WTC11 (cell line): ENCODE measurements at regions not wholly inside any gene's neighbourhood (a gene's known extent, or its start where the extent isn't known, plus 50 kb on each side); places are given as distances from the start of the nearest gene placed in this dataset.

Experiments used
- ATAC-seq: fragments of 200-7000 bp; cut with Tn5 transposase; 2 replicates; pipeline ENCODE4 v1.10.0; 2021; ENCODE audit warnings: mild to moderate bottlenecking, moderate library complexity
- CTCF ChIA-PET: fragments of 300-600 bp; sonication (Branson Sonifier 250); formaldehyde crosslinking; loops from one replicate; lab custom pipeline; 2021; ENCODE audit warnings: antibody characterized with exemption; lab: Charles Lee
- POLR2A ChIA-PET: fragments of 350-600 bp; sonication (Branson Sonifier 250); formaldehyde crosslinking; loops from one replicate; lab custom pipeline; 2021; ENCODE audit warnings: antibody characterized with exemption; lab: Charles Lee
- DNase-seq: peaks from one replicate; pipeline ENCODE4 v3.0.0; 2021; ENCODE audit warnings: low spot score
- H3K27ac Mint-ChIP-seq: 2 replicates; pipeline ENCODE4 v1.8.0; 2021; ENCODE audit warnings: mixed read lengths
- H3K27me3 Mint-ChIP-seq: 2 replicates; pipeline ENCODE4 v1.8.0; 2021; ENCODE audit warnings: low read depth, mild to moderate bottlenecking, moderate library complexity, mixed read lengths
- H3K36me3 Mint-ChIP-seq: 2 replicates; pipeline ENCODE4 v1.8.0; 2021; ENCODE audit warnings: mixed read lengths
- H3K4me1 Mint-ChIP-seq: 2 replicates; pipeline ENCODE4 v1.8.0; 2022; ENCODE audit warnings: mixed read lengths
- H3K4me3 Mint-ChIP-seq: 2 replicates; pipeline ENCODE4 v1.8.0; 2021; ENCODE audit warnings: mild to moderate bottlenecking, moderate library complexity, mixed read lengths
- H3K9me3 Mint-ChIP-seq: 2 replicates; pipeline ENCODE4 v1.8.0; 2021; ENCODE audit warnings: mixed read lengths
- CBFB ChIP-seq: sonication (generic); formaldehyde crosslinking; IDR thresholded peaks from 2 replicates; pipeline ENCODE4 v1.8.1; 2022; ENCODE audit warnings: mild to moderate bottlenecking, low read depth, missing genetic modification reagents
- CDX4 ChIP-seq: fragments of 250-450 bp; sonication (Bioruptor Pico); IDR thresholded peaks from 2 replicates; pipeline ENCODE4 v1.9.0; 2021; ENCODE audit warnings: moderate library complexity, mild to moderate bottlenecking, inconsistent platforms, borderline replicate concordance
- EMX1 ChIP-seq: fragments of 250-450 bp; sonication (Bioruptor Pico); IDR thresholded peaks from 2 replicates; pipeline ENCODE4 v1.8.0; 2021; ENCODE audit warnings: mild to moderate bottlenecking
- ESRRA ChIP-seq: sonication (generic); formaldehyde crosslinking; IDR thresholded peaks from 2 replicates; pipeline ENCODE4 v1.8.1; 2022; ENCODE audit warnings: mild to moderate bottlenecking, missing genetic modification reagents, borderline replicate concordance
- FOXK1 ChIP-seq: sonication (generic); formaldehyde crosslinking; IDR thresholded peaks from 2 replicates; pipeline ENCODE4 v1.8.0; 2022; ENCODE audit warnings: mild to moderate bottlenecking, moderate library complexity, missing genetic modification reagents
- JUN ChIP-seq: sonication (generic); formaldehyde crosslinking; IDR thresholded peaks from 2 replicates; pipeline ENCODE4 v1.8.0; 2023; ENCODE audit warnings: mild to moderate bottlenecking, missing genetic modification reagents
- MXD4 ChIP-seq: fragments of 250-450 bp; sonication (Bioruptor Pico); IDR thresholded peaks from 2 replicates; pipeline ENCODE4 v1.8.0; 2021; ENCODE audit warnings: mild to moderate bottlenecking, moderate library complexity, borderline replicate concordance
- NFATC4 ChIP-seq: fragments of 250-450 bp; sonication (Bioruptor Pico); IDR thresholded peaks from 2 replicates; pipeline ENCODE4 v1.9.0; 2021; ENCODE audit warnings: mild to moderate bottlenecking
- NR1H2 ChIP-seq: sonication (generic); formaldehyde crosslinking; IDR thresholded peaks from 2 replicates; pipeline ENCODE4 v1.9.0; 2021; ENCODE audit warnings: mild to moderate bottlenecking, moderate library complexity, missing genetic modification reagents
- SMAD3 ChIP-seq: sonication (generic); formaldehyde crosslinking; IDR thresholded peaks from 2 replicates; pipeline ENCODE4 v1.8.0; 2022; ENCODE audit warnings: missing genetic modification reagents, mild to moderate bottlenecking, borderline replicate concordance
- SMAD4 ChIP-seq: sonication (generic); formaldehyde crosslinking; IDR thresholded peaks from 2 replicates; pipeline ENCODE4 v1.8.0; 2022; ENCODE audit warnings: mild to moderate bottlenecking, missing genetic modification reagents
- SOX15 ChIP-seq: fragments of 250-450 bp; sonication (Bioruptor Pico); IDR thresholded peaks from 2 replicates; pipeline ENCODE4 v1.9.0; 2021; ENCODE audit warnings: mild to moderate bottlenecking
- ZNF281 ChIP-seq: sonication (generic); formaldehyde crosslinking; IDR thresholded peaks from 2 replicates; pipeline ENCODE4 v1.8.0; 2023; ENCODE audit warnings: mild to moderate bottlenecking, missing genetic modification reagents
- ZNF317 ChIP-seq: sonication (generic); formaldehyde crosslinking; IDR thresholded peaks from 2 replicates; pipeline ENCODE4 v1.8.1; 2023; ENCODE audit warnings: low read depth, mild to moderate bottlenecking, moderate library complexity, missing genetic modification reagents, borderline replicate concordance
- ZNF671 ChIP-seq: fragments of 250-450 bp; sonication (Bioruptor Pico); IDR thresholded peaks from 2 replicates; pipeline ENCODE4 v1.8.0; 2021; ENCODE audit warnings: mild to moderate bottlenecking
- TF ChIP-seq, protein P1 (sequence below): sonication (generic); formaldehyde crosslinking; IDR thresholded peaks from 2 replicates; pipeline ENCODE4 v1.8.1; 2023; ENCODE audit warnings: mild to moderate bottlenecking, missing genetic modification reagents
- TF ChIP-seq, protein P2 (sequence below): sonication (generic); formaldehyde crosslinking; IDR thresholded peaks from 2 replicates; pipeline ENCODE4 v1.8.0; 2022; ENCODE audit warnings: mild to moderate bottlenecking, missing genetic modification reagents
- TF ChIP-seq, protein P3 (sequence below): fragments of 200-600 bp; IDR thresholded peaks from 2 replicates; pipeline ENCODE4 v1.8.0; 2022; ENCODE audit warnings: antibody characterized with exemption
- TF ChIP-seq, protein P4 (sequence below): fragments of 250-450 bp; sonication (Bioruptor Pico); IDR thresholded peaks from 2 replicates; pipeline ENCODE4 v1.8.0; 2021; ENCODE audit warnings: mild to moderate bottlenecking

GRCh38 chr12:9365296-9365695, 157.1 kb upstream of the PZP start:
- no peaks in the 10 kb centered on the region for H3K36me3 Mint-ChIP-seq
- H3K4me3 Mint-ChIP-seq: no peak overlapping the region
- ATAC-seq (no peak), DNase-seq (no peak)
- peaks cover 49% of the 10 kb centered on the region for H3K4me1 Mint-ChIP-seq
- H3K9me3 Mint-ChIP-seq: no peaks in the 10 kb centered on the region
- POLR2A ChIA-PET: interaction anchor here (1.5 kb wide), 1 partner anchor 104 kb away, joined by 3 read pairs; no protein-coding TSS in a partner anchor
- peaks cover 2% of the 10 kb centered on the region; the same call in 1 of the 2 replicates for H3K27me3 Mint-ChIP-seq
- TF ChIP-seq JUN (no peak), ESRRA (CRISPR knock-in tag) (no peak), CDX4 (CRISPR knock-in tag) (no peak), SOX15 (CRISPR knock-in tag) (no peak), EMX1 (CRISPR knock-in tag) (no peak), MXD4 (CRISPR knock-in tag) (no peak)
- H3K27ac Mint-ChIP-seq: peak overlapping the region; percentile 82
- CTCF ChIA-PET: interaction anchor here (0.9 to 3.5 kb wide), 5 partner anchors 13 to 432 kb away, joined by 3 to 23 read pairs (median 12); no protein-coding TSS in a partner anchor

DNA sequence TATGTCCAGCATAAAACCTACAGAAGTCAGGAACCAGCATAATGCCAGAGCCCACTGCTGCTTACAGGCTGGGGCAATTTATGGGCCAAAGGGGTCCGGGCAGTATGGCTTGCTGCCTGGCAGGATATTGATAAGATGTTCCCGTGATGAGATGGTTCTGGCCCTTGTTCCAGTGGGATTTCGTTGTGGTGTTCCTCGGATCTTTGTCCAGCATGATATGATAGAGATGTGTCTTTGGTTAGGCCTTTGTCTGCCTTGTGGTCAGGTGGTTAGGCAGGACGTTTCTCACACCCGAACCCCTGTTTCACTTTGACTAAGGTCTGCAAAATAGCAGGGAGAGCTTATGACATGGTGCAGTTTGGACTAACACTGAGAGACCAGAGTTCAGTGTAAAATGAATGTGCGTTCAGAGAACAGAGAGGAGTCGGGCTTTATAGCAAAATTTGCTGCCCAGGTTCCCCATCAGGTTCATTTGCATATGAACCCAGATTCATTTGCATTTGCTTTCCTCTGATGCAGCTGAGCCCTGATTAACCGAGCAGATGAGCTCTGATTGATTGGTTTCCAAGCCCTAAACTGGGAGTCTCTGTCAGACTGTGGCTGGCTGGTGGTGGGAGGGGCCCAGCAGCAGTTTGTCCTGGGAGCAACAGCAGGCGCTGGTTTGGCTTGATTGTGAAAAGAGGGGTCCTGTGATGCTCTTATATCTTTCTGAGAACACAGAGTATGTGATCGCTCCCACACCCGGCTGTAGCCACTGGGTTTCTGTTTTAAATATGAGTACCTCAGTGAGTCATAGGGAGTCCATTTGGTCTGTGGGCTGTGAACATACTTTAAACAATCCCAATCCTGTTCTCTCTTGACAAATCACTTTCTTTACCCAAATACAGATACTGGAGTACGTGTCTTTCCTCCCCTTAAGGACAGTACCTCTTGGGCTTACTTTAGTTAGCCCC, 156.3 kb upstream of the PZP start:
- peak overlapping the region; percentile 98 for H3K27ac Mint-ChIP-seq
- DNase-seq (peak; percentile 65), ATAC-seq (peak; percentile 97)

DNA sequence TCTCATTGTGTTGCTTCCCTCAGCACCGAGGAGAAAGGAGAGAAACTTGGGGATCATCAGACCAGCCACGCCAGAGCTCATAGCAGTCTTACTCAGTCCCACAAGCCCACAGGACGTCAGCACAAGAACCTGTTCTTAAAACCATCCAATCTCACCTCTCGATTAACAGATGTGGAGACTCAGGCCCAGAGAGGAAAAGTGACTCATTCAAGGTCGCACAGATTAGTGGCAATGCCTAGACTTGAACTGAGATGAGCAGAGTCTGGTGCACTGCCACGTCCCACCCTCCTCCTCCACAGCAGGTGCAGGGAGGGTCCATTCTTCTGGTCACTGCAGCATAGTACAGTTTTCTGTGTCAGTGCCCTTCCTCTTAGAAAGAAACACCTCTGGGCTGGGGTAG, 154.9 kb upstream of the PZP start:
- Mint-ChIP-seq H3K4me3 (no peak overlapping the region), H3K27me3 (peaks cover 2% of the 10 kb centered on the region; the same call in 1 of the 2 replicates), H3K4me1 (peaks cover 49% of the 10 kb centered on the region), H3K9me3 (peaks cover 4% of the 10 kb centered on the region; the same call in 1 of the 2 replicates), H3K27ac (peak overlapping the region; percentile 60; the same call in 1 of the 2 replicates), H3K36me3 (no peaks in the 10 kb centered on the region)
- no peak for DNase-seq
- ChIA-PET POLR2A (no interaction called here), CTCF (interaction anchor here (1.9 to 2.5 kb wide), 2 partner anchors 8 to 15 kb away, joined by 7 to 12 read pairs; no protein-coding TSS in a partner anchor)
- ATAC-seq: no peak
- TF ChIP-seq, protein P1, sequence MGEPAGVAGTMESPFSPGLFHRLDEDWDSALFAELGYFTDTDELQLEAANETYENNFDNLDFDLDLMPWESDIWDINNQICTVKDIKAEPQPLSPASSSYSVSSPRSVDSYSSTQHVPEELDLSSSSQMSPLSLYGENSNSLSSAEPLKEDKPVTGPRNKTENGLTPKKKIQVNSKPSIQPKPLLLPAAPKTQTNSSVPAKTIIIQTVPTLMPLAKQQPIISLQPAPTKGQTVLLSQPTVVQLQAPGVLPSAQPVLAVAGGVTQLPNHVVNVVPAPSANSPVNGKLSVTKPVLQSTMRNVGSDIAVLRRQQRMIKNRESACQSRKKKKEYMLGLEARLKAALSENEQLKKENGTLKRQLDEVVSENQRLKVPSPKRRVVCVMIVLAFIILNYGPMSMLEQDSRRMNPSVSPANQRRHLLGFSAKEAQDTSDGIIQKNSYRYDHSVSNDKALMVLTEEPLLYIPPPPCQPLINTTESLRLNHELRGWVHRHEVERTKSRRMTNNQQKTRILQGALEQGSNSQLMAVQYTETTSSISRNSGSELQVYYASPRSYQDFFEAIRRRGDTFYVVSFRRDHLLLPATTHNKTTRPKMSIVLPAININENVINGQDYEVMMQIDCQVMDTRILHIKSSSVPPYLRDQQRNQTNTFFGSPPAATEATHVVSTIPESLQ: no peak
- TF ChIP-seq SMAD4 (CRISPR knock-in tag) (no peak), ZNF281 (no peak), JUN (no peak), NR1H2 (CRISPR knock-in tag) (no peak), ESRRA (CRISPR knock-in tag) (no peak), ZNF671 (CRISPR knock-in tag) (no peak), FOXK1 (no peak), ZNF317 (CRISPR knock-in tag) (no peak)
- TF ChIP-seq, protein P2, sequence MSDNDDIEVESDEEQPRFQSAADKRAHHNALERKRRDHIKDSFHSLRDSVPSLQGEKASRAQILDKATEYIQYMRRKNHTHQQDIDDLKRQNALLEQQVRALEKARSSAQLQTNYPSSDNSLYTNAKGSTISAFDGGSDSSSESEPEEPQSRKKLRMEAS (CRISPR knock-in tag): no peak
- TF ChIP-seq, protein P3, sequence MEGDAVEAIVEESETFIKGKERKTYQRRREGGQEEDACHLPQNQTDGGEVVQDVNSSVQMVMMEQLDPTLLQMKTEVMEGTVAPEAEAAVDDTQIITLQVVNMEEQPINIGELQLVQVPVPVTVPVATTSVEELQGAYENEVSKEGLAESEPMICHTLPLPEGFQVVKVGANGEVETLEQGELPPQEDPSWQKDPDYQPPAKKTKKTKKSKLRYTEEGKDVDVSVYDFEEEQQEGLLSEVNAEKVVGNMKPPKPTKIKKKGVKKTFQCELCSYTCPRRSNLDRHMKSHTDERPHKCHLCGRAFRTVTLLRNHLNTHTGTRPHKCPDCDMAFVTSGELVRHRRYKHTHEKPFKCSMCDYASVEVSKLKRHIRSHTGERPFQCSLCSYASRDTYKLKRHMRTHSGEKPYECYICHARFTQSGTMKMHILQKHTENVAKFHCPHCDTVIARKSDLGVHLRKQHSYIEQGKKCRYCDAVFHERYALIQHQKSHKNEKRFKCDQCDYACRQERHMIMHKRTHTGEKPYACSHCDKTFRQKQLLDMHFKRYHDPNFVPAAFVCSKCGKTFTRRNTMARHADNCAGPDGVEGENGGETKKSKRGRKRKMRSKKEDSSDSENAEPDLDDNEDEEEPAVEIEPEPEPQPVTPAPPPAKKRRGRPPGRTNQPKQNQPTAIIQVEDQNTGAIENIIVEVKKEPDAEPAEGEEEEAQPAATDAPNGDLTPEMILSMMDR: no peak

More for the DNA sequence above, 156.3 kb upstream of the PZP start:
- Mint-ChIP-seq H3K4me3 (peak overlapping the region; percentile 50), H3K4me1 (peaks cover 49% of the 10 kb centered on the region), H3K36me3 (no peaks in the 10 kb centered on the region), H3K9me3 (no peaks in the 10 kb centered on the region), H3K27me3 (peaks cover 2% of the 10 kb centered on the region; the same call in 1 of the 2 replicates)
- POLR2A ChIA-PET: interaction anchor here (1.0 to 1.5 kb wide), 2 partner anchors 11 to 105 kb away, joined by 3 to 5 read pairs; no protein-coding TSS in a partner anchor
- CTCF ChIA-PET: interaction anchor here (0.9 to 3.5 kb wide), 6 partner anchors 14 to 433 kb away, joined by 3 to 23 read pairs (median 6); no protein-coding TSS in a partner anchor
- TF ChIP-seq ZNF671 (CRISPR knock-in tag) (peak; percentile 70; the same call in 1 of the 2 replicates), EMX1 (CRISPR knock-in tag) (0 out of 2 replicates have a peak, but pooled peaks have one; percentile 60), CBFB (CRISPR knock-in tag) (0 out of 2 replicates have a peak, but pooled peaks have one; percentile 32), NFATC4 (CRISPR knock-in tag) (0 out of 2 replicates have a peak, but pooled peaks have one; percentile 65), SMAD3 (CRISPR knock-in tag) (no peak)
- TF ChIP-seq, protein P4, sequence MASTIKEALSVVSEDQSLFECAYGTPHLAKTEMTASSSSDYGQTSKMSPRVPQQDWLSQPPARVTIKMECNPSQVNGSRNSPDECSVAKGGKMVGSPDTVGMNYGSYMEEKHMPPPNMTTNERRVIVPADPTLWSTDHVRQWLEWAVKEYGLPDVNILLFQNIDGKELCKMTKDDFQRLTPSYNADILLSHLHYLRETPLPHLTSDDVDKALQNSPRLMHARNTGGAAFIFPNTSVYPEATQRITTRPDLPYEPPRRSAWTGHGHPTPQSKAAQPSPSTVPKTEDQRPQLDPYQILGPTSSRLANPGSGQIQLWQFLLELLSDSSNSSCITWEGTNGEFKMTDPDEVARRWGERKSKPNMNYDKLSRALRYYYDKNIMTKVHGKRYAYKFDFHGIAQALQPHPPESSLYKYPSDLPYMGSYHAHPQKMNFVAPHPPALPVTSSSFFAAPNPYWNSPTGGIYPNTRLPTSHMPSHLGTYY: peak; percentile 72; the same call in 1 of the 2 replicates
